Glomerular endothelial cell (primary cell): ENCODE measurements at regions not wholly inside any gene's neighbourhood (a gene's known extent, or its start where the extent isn't known, plus 50 kb on each side); places are given as distances from the start of the nearest gene placed in this dataset.
"Not testable (repeated sequence)": the region's sequence is repeated elsewhere in the genome, so short reads cannot be mapped to it uniquely, and the experiment has no call there.

ENCODE experiments used
- DNase-seq: peaks from one replicate; pipeline ENCODE4 v3.0.0-alpha.2; 2011; ENCODE audit warnings: low read depth, low spot score; ENCODE audit errors: extremely low read depth

- no peak for DNase-seq
Observed at GRCh38 chr2:64793701-64794100, 140.0 kb upstream of the SERTAD2 start.

- no peak for DNase-seq
Observed at GRCh38 chr2:64794426-64794995, 140.8 kb upstream of the SERTAD2 start.

GRCh38 chr2:64795024-64795592 lies 141.4 kb upstream of the SERTAD2 start:
- no peak for DNase-seq

GRCh38 chr2:64796926-64797325 lies 143.2 kb upstream of the SERTAD2 start:
- no peak for DNase-seq

GRCh38 chr2:64797881-64798575 lies 144.3 kb upstream of the SERTAD2 start:
- no peak for DNase-seq

GRCh38 chr2:64799592-64800252 lies 146.0 kb upstream of the SERTAD2 start:
- no peak for DNase-seq

GRCh38 chr2:64803776-64804175 lies 150.1 kb upstream of the SERTAD2 start:
- no peak for DNase-seq

- DNase-seq = no peak
Observed at GRCh38 chr2:64804651-64805050, 150.9 kb upstream of the SERTAD2 start.

- DNase-seq = peak; percentile 87
Observed at GRCh38 chr2:64807417-64807816, 153.7 kb upstream of the SERTAD2 start.

- no peak for DNase-seq
Observed at GRCh38 chr2:64808092-64808491, 154.4 kb upstream of the SERTAD2 start.

- DNase-seq = no peak
Observed at GRCh38 chr2:64808754-64809153, 155.0 kb upstream of the SERTAD2 start.

GRCh38 chr2:64809216-64809615 lies 155.5 kb upstream of the SERTAD2 start:
- DNase-seq = no peak

- no peak for DNase-seq
Observed at GRCh38 chr2:64812285-64812684, 158.6 kb upstream of the SERTAD2 start.

- no peak for DNase-seq
Observed at GRCh38 chr2:64814007-64814406, 160.3 kb upstream of the SERTAD2 start.

GRCh38 chr2:64816526-64816925 lies 162.8 kb upstream of the SERTAD2 start:
- not testable (repeated sequence) for DNase-seq

- DNase-seq = no peak
Observed at GRCh38 chr2:64817453-64817852, 163.7 kb upstream of the SERTAD2 start.

- no peak for DNase-seq
Observed at GRCh38 chr2:64818664-64819060, 164.9 kb upstream of the SERTAD2 start.

- no peak for DNase-seq
Observed at GRCh38 chr2:64819361-64819760, 165.6 kb upstream of the SERTAD2 start.

GRCh38 chr2:64819774-64820688 lies 166.3 kb upstream of the SERTAD2 start:
- DNase-seq = no peak

- no peak for DNase-seq
Observed at GRCh38 chr2:64820901-64821300, 167.2 kb upstream of the SERTAD2 start.

GRCh38 chr2:64823794-64824193 lies 165.4 kb upstream of the SLC1A4 start:
- DNase-seq = no peak
